IMR-90 (cell line): ENCODE measurements at regions not wholly inside any gene's neighbourhood (a gene's known extent, or its start where the extent isn't known, plus 50 kb on each side); places are given as distances from the start of the nearest gene placed in this dataset.

ENCODE experiments used
- ATAC-seq: fragments of 200-7000 bp; cut with Tn5 transposase; 2 replicates; pipeline ENCODE4 v1.9.1; 2020; ENCODE audit warnings: low read depth, mild to moderate bottlenecking, moderate library complexity
- BruUV-seq: library from RNA; stranded (reverse); fragments of 400-500 nt; replicated peaks from 2 replicates; lab custom pipeline; 2021; lab: Mats Ljungman, UMichigan
- CTCF ChIA-PET: fragments of 300-600 bp; formaldehyde crosslinking; extraction: SDS; loops from one replicate; lab custom pipeline; 2021; ENCODE audit warnings: antibody characterized with exemption; lab: Yijun Ruan, JAX
- POLR2A ChIA-PET: fragments of 300-600 bp; sonication (Branson Sonifier 250); formaldehyde crosslinking; loops from one replicate; lab custom pipeline; 2022; ENCODE audit warnings: antibody characterized with exemption; ENCODE audit not compliant: unreplicated experiment; lab: Charles Lee
- DNase-seq: peaks from one replicate; pipeline ENCODE4 v3.0.0; 2013
- H2AFZ ChIP-seq: replicated peaks from 2 replicates; pipeline ENCODE3; 2013; ENCODE audit warnings: low read length, mild to moderate bottlenecking; ENCODE audit not compliant: poor library complexity
- H2AK5ac ChIP-seq: 2 replicates; pipeline ENCODE4 v1.6.1; 2013; ENCODE audit warnings: low read depth, low read length, inconsistent platforms
- H2AK9ac ChIP-seq: replicated peaks from 2 replicates; pipeline ENCODE3; 2013; ENCODE audit warnings: mild to moderate bottlenecking, low read depth, low read length, moderate library complexity; ENCODE audit not compliant: poor library complexity
- H2BK120ac ChIP-seq: 2 replicates; pipeline ENCODE4 v1.6.1; 2013; ENCODE audit warnings: low read depth, low read length, inconsistent platforms
- H2BK15ac ChIP-seq: 3 replicates; pipeline ENCODE4 v1.6.1; 2013; ENCODE audit warnings: low read depth, low read length, inconsistent platforms
- H2BK20ac ChIP-seq: 2 replicates; pipeline ENCODE4 v1.6.1; 2013; ENCODE audit warnings: low read depth, mild to moderate bottlenecking, inconsistent platforms, low read length, moderate library complexity
- H2BK5ac ChIP-seq: 2 replicates; pipeline ENCODE4 v1.6.1; 2013; ENCODE audit warnings: mild to moderate bottlenecking, low read depth, low read length, inconsistent platforms; ENCODE audit not compliant: poor library complexity, severe bottlenecking
- H3K14ac ChIP-seq: replicated peaks from 2 replicates; pipeline ENCODE4 v1.6.1; 2013; ENCODE audit warnings: low read depth, low read length, inconsistent platforms
- H3K18ac ChIP-seq: 2 replicates; pipeline ENCODE4 v1.6.1; 2013; ENCODE audit warnings: low read depth, low read length, control low read depth
- H3K23ac ChIP-seq: 2 replicates; pipeline ENCODE4 v1.6.1; 2013; ENCODE audit warnings: low read depth, low read length, inconsistent platforms
- H3K27ac ChIP-seq: 2 replicates; pipeline ENCODE4 v1.5.1; 2013; ENCODE audit warnings: mild to moderate bottlenecking, control low read depth, low read length; ENCODE audit not compliant: insufficient read depth
- H3K27me3 ChIP-seq: 2 replicates; pipeline ENCODE4 v1.6.1; 2013; ENCODE audit warnings: low read length; ENCODE audit not compliant: control insufficient read depth, insufficient read depth
- H3K36me3 ChIP-seq: 2 replicates; pipeline ENCODE4 v1.6.1; 2013; ENCODE audit warnings: low read length, mixed read lengths; ENCODE audit not compliant: control insufficient read depth, insufficient read depth
- H3K4ac ChIP-seq: 2 replicates; pipeline ENCODE4 v1.6.1; 2013; ENCODE audit warnings: low read depth, low read length, inconsistent platforms
- H3K4me1 ChIP-seq: 2 replicates; pipeline ENCODE4 v1.6.1; 2013; ENCODE audit warnings: low read length, mixed read lengths; ENCODE audit not compliant: control insufficient read depth, insufficient read depth
- H3K4me2 ChIP-seq: 2 replicates; pipeline ENCODE4 v1.6.1; 2013; ENCODE audit warnings: low read depth, mild to moderate bottlenecking, control low read depth, low read length, moderate library complexity
- H3K4me3 ChIP-seq: 2 replicates; pipeline ENCODE4 v1.5.1; 2013; ENCODE audit warnings: low read depth, mild to moderate bottlenecking, control low read depth, low read length, moderate library complexity; ENCODE audit not compliant: insufficient read depth
- H3K56ac ChIP-seq: 2 replicates; pipeline ENCODE4 v1.6.1; 2013; ENCODE audit warnings: low read length, inconsistent platforms; ENCODE audit not compliant: insufficient read depth; ENCODE audit errors: extremely low read depth
- H3K79me1 ChIP-seq, 2 experiments: 2 replicates each; pipeline ENCODE4 v1.6.1; 2013; ENCODE audit warnings: low read length in 2 of 2, inconsistent platforms in 1 of 2, low read depth in 1 of 2
- H3K9ac ChIP-seq: 2 replicates; pipeline ENCODE4 v1.6.1; 2013; ENCODE audit warnings: low read depth, low read length, control low read depth
- H3K9me1 ChIP-seq: 2 replicates; pipeline ENCODE4 v1.6.1; 2013; ENCODE audit warnings: low read length, inconsistent platforms; ENCODE audit not compliant: insufficient read depth
- H3K9me3 ChIP-seq: 2 replicates; pipeline ENCODE4 v1.6.1; 2013; ENCODE audit warnings: low read length; ENCODE audit not compliant: control insufficient read depth, insufficient read depth
- H4K20me1 ChIP-seq: 2 replicates; pipeline ENCODE4 v1.6.1; 2013; ENCODE audit warnings: low read length, inconsistent platforms; ENCODE audit not compliant: insufficient read depth
- H4K5ac ChIP-seq: 2 replicates; pipeline ENCODE4 v1.6.1; 2013; ENCODE audit warnings: mild to moderate bottlenecking, low read depth, low read length, control low read depth
- H4K8ac ChIP-seq, 2 experiments: 2 replicates each; pipeline ENCODE4 v1.6.1; 2013; ENCODE audit warnings: low read depth in 2 of 2, low read length in 2 of 2, control low read depth in 1 of 2, inconsistent platforms in 1 of 2
- H4K91ac ChIP-seq: 2 replicates; pipeline ENCODE4 v1.6.1; 2013; ENCODE audit warnings: low read depth, low read length, inconsistent platforms; ENCODE audit not compliant: insufficient read depth
- CTCF ChIP-seq: conservative IDR thresholded peaks from 2 replicates; pipeline ENCODE4 v1.5.1; 2012; ENCODE audit warnings: mild to moderate bottlenecking, low read depth, low read length, improper control_type of control experiment
- MAFK ChIP-seq: IDR thresholded peaks from 2 replicates; pipeline ENCODE4 v1.6.1; 2012; ENCODE audit warnings: low read depth, low read length, improper control_type of control experiment
- NFE2L2 ChIP-seq: fragments of 150-350 bp; IDR thresholded peaks from 2 replicates; pipeline ENCODE4 v1.6.1; 2016; ENCODE audit warnings: low read depth, mild to moderate bottlenecking, low read length
- WGBS, 2 experiments: methylation state at CpG; one replicate each; pipeline versions ENCODE4 v1.1.5 to v1.1.7; 2013; ENCODE audit warnings: missing lambda C conversion rate in 2 of 2; ENCODE audit not compliant: insufficient read length in 1 of 2; ENCODE audit errors: extremely low coverage in 2 of 2; 5-methylcytosine and 5-hydroxymethylcytosine counted together
- dilution Hi-C: fragments of 300-500 bp; cut with HindIII; formaldehyde crosslinking; loops from one replicate; pipeline ENCODE4 v1.14.3; 2018; ENCODE audit warnings: low sequenced_read_pairs; ENCODE audit not compliant: unreplicated experiment
- in situ Hi-C: fragments of 300-500 bp; cut with MboI; formaldehyde crosslinking; loops from 3 replicates; pipeline ENCODE4 v1.14.3; 2019; ENCODE audit warnings: low sequenced_read_pairs, inconsistent platforms, mixed read lengths
- intact Hi-C: fragments of 100-400 bp; cut with micrococcal nuclease; formaldehyde crosslinking; loops from 2 replicates; pipeline ENCODE4 v1.10.0; 2022

DNA sequence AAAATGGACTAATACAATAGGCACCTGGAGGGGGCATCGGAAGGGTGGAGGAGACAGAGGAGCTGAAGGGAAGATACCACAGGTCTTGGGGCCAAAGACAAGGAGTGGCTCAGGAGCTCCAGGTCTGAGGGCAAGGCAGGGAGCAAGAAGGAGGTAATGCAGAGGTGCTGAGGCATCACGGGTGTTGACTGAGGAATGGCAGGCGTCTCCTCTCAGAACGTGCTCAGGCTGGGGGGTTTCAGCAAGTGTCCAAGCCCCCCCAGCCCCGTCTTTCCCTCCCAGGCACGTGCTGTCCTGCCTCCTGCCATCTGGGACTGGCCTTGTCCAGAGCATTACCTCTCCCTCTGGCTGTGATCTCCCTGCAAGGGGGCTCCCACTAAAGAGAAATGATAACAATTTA is 265.4 kb downstream of the DCDC2C start:
- no peak overlapping the region for H3K23ac ChIP-seq
- no peak for ATAC-seq
- H3K18ac ChIP-seq, result no peak overlapping the region
- no peak overlapping the region for H3K56ac ChIP-seq
- H4K20me1 ChIP-seq, result no peaks in the 10 kb centered on the region
- ChIA-PET CTCF (no interaction called here), POLR2A (no interaction called here)
- H2BK5ac ChIP-seq, result no peak overlapping the region
- H3K79me1 ChIP-seq, result no peaks in the 10 kb centered on the region
- H3K4me2 ChIP-seq, result no peak overlapping the region
- H3K27ac ChIP-seq, result no peak overlapping the region
- H4K8ac ChIP-seq, result no peak overlapping the region
- H3K27me3 ChIP-seq, result no peaks in the 10 kb centered on the region
- H3K4ac ChIP-seq, result no peak overlapping the region
- DNase-seq, result no peak
- H4K5ac ChIP-seq, result no peak overlapping the region
- no peak overlapping the region for H2BK15ac ChIP-seq
- H3K9ac ChIP-seq, result no peak overlapping the region
- no peak overlapping the region for H2BK20ac ChIP-seq
- intact Hi-C loops (no loop called here), dilution Hi-C loops (no loop called here), in situ Hi-C loops (loop anchor here (25.0 kb wide), 1 partner anchor 1944 kb away; no protein-coding TSS in a partner anchor)
- H3K14ac ChIP-seq, result no peak overlapping the region
- H3K4me1 ChIP-seq, result no peaks in the 10 kb centered on the region
- peaks cover 45% of the 10 kb centered on the region for H3K9me3 ChIP-seq
- no peak overlapping the region for H4K91ac ChIP-seq
- no peaks in the 10 kb centered on the region for H3K9me1 ChIP-seq
- H2AFZ ChIP-seq, result no peak overlapping the region
- H2BK120ac ChIP-seq, result no peak overlapping the region
- BruUV-seq, result no TSS peak
- H2AK9ac ChIP-seq, result no peak overlapping the region
- no peak overlapping the region for H2AK5ac ChIP-seq
- TF ChIP-seq MAFK, result no peak
- no peak for TF ChIP-seq NFE2L2
- TF ChIP-seq CTCF, result no peak
- H3K4me3 ChIP-seq, result no peak overlapping the region
- no peaks in the 10 kb centered on the region for H3K36me3 ChIP-seq
- 57% methylated on average over 1 of the region's 6 CpGs; no CpG with 5 or more reads in 1 of the 2 experiments for WGBS, 2 experiments
